ENCODE measurements at regions not wholly inside any gene's neighbourhood (a gene's known extent, or its start where the extent isn't known, plus 50 kb on each side); places are given as distances from the start of the nearest gene placed in this dataset.

DNA sequence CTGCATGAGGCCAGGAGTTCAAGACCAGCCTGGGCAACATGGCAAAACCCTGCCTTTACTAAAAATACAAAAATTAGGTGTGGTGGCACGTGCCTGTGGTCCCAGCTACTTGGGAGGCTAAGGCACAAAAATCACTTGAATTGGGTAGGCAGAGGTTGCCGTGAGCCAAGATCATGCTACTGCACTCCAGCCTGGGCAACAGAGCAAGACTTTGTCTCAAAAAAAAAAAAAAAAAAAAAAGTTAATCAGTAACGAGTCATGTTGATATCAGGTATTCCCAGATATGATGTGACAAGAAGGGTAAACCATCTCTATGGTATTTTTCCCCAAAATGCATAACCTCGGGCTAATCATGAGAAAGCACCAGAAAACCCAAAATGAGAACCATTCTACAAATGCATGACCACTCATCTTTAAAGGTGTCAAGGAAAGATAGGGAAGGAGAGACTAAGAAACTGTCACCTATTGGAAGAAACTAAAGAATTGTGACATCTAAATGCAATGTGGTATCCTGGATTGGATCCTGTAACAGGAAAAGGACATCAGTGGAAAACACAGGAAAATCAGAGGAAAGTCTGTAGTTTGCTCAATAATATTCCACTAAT lies 66.5 kb upstream of the MAP4 start:
- Histone ChIP-seq H3K79me1 (ENCODE audit: low read depth, low read length) (peaks cover 2% of the 10 kb centered on the region), H4K8ac (ENCODE audit: low read depth, low read length) (no peak overlapping the region), H3K18ac (ENCODE audit: low read length) (no peak overlapping the region), H3K4ac (ENCODE audit: low read length) (no peak overlapping the region), H2BK120ac (ENCODE audit: low read depth, low read length) (no peak overlapping the region), H3K14ac (ENCODE audit: low read length) (no peak overlapping the region), H2BK15ac (ENCODE audit: low read length) (no peak overlapping the region), H2BK12ac (ENCODE audit: low read length) (no peak overlapping the region), H2BK5ac (ENCODE audit: low read length) (no peak overlapping the region), H2AK5ac (ENCODE audit: low read depth, low read length) (no peak overlapping the region), H3K36me3 (replicated peaks in 1 of 2; ENCODE audit: control insufficient read depth in 2 of 2, insufficient read depth in 2 of 2, low read length in 2 of 2) (peaks cover 0 to 17% of the 10 kb centered on the region in 2 donors), H3K9me3 (replicated peaks in 1 of 2; ENCODE audit: control insufficient read depth in 2 of 2, insufficient read depth in 1 of 2, low read depth in 1 of 2, low read length in 2 of 2) (no peaks in the 10 kb centered on the region), H3K4me1 (ENCODE audit: control insufficient read depth in 2 of 2, insufficient read depth in 1 of 2, low read depth in 1 of 2, low read length in 2 of 2) (peaks cover 2 to 7% of the 10 kb centered on the region in 2 donors), H3K9ac (ENCODE audit: low read depth, low read length, poor library complexity) (no peak overlapping the region), H3K4me3 (ENCODE audit: low read length in 2 of 2) (no peak overlapping the region), H3K27ac (replicated peaks; ENCODE audit: low read length) (no peak overlapping the region), H3K23ac (ENCODE audit: low read depth, low read length, poor library complexity) (no peak overlapping the region), H2AFZ (ENCODE audit: low read length) (no peak overlapping the region), H3K4me2 (ENCODE audit: insufficient read depth, low read length, poor library complexity, severe bottlenecking) (no peak overlapping the region), H4K91ac (ENCODE audit: low read depth, low read length, poor library complexity) (no peak overlapping the region), H3K27me3 (ENCODE audit: control insufficient read depth in 3 of 3, insufficient read depth in 3 of 3, low read depth in 1 of 3, low read length in 3 of 3) (no peaks in the 10 kb centered on the region)
- no peak for DNase-seq (ENCODE audit: low spot score)
- WGBS, 2 donors (ENCODE audit: extremely low coverage in 2 of 2, insufficient read length in 2 of 2, insufficient replicate concordance in 1 of 2): no CpG with 5 or more reads among the region's 4 CpGs

GRCh38 chr3:48077815-48078214 lies 61.6 kb upstream of the MAP4 start:
- no peak overlapping the region for H3K9ac ChIP-seq (ENCODE audit: low read depth, low read length, poor library complexity)
- H3K18ac ChIP-seq (ENCODE audit: low read length): no peak overlapping the region
- H4K8ac ChIP-seq (ENCODE audit: low read depth, low read length): no peak overlapping the region
- H3K27ac ChIP-seq (replicated peaks; ENCODE audit: low read length): no peak overlapping the region
- no peak overlapping the region for H2BK12ac ChIP-seq (ENCODE audit: low read length)
- H2AK5ac ChIP-seq (ENCODE audit: low read depth, low read length): no peak overlapping the region
- H3K4me1 ChIP-seq (ENCODE audit: control insufficient read depth in 2 of 2, insufficient read depth in 1 of 2, low read depth in 1 of 2, low read length in 2 of 2): no peaks in the 10 kb centered on the region
- H3K23ac ChIP-seq (ENCODE audit: low read depth, low read length, poor library complexity): no peak overlapping the region
- no peak overlapping the region for H4K91ac ChIP-seq (ENCODE audit: low read depth, low read length, poor library complexity)
- DNase-seq (ENCODE audit: low spot score): no peak
- peaks cover 0 to 7% of the 10 kb centered on the region in 2 donors for H3K36me3 ChIP-seq (replicated peaks in 1 of 2; ENCODE audit: control insufficient read depth in 2 of 2, insufficient read depth in 2 of 2, low read length in 2 of 2)
- no peaks in the 10 kb centered on the region for H3K9me3 ChIP-seq (replicated peaks in 1 of 2; ENCODE audit: control insufficient read depth in 2 of 2, insufficient read depth in 1 of 2, low read depth in 1 of 2, low read length in 2 of 2)
- whole genome bisulfite sequencing, 2 donors (ENCODE audit: extremely low coverage in 2 of 2, insufficient read length in 2 of 2, insufficient replicate concordance in 1 of 2): no CpG with 5 or more reads among the region's 2 CpGs
- H2BK5ac ChIP-seq (ENCODE audit: low read length): no peak overlapping the region
- H3K14ac ChIP-seq (ENCODE audit: low read length): no peak overlapping the region
- H3K4me3 ChIP-seq (ENCODE audit: low read length in 2 of 2): no peak overlapping the region
- no peak overlapping the region for H2BK120ac ChIP-seq (ENCODE audit: low read depth, low read length)
- no peak overlapping the region for H2BK15ac ChIP-seq (ENCODE audit: low read length)
- peaks cover 3% of the 10 kb centered on the region for H3K79me1 ChIP-seq (ENCODE audit: low read depth, low read length)
- no peaks in the 10 kb centered on the region for H3K27me3 ChIP-seq (ENCODE audit: control insufficient read depth in 3 of 3, insufficient read depth in 3 of 3, low read depth in 1 of 3, low read length in 3 of 3)
- H3K4ac ChIP-seq (ENCODE audit: low read length): no peak overlapping the region
- H2AFZ ChIP-seq (ENCODE audit: low read length): no peak overlapping the region
- H3K4me2 ChIP-seq (ENCODE audit: insufficient read depth, low read length, poor library complexity, severe bottlenecking): no peak overlapping the region

GRCh38 chr3:48070030-48070429 lies 53.8 kb upstream of the MAP4 start:
- no peak overlapping the region for H2BK12ac ChIP-seq (ENCODE audit: low read length)
- no peak overlapping the region for H3K4me2 ChIP-seq (ENCODE audit: insufficient read depth, low read length, poor library complexity, severe bottlenecking)
- H3K36me3 ChIP-seq (replicated peaks in 1 of 2; ENCODE audit: control insufficient read depth in 2 of 2, insufficient read depth in 2 of 2, low read length in 2 of 2): peaks cover 0 to 23% of the 10 kb centered on the region in 2 donors
- no peaks in the 10 kb centered on the region for H3K4me1 ChIP-seq (ENCODE audit: control insufficient read depth in 2 of 2, insufficient read depth in 1 of 2, low read depth in 1 of 2, low read length in 2 of 2)
- no peak overlapping the region for H3K4ac ChIP-seq (ENCODE audit: low read length)
- H2BK15ac ChIP-seq (ENCODE audit: low read length): no peak overlapping the region
- H3K9me3 ChIP-seq (replicated peaks in 1 of 2; ENCODE audit: control insufficient read depth in 2 of 2, insufficient read depth in 1 of 2, low read depth in 1 of 2, low read length in 2 of 2): no peaks in the 10 kb centered on the region
- H2BK5ac ChIP-seq (ENCODE audit: low read length): no peak overlapping the region
- no peak overlapping the region for H3K18ac ChIP-seq (ENCODE audit: low read length)
- no peak overlapping the region for H2BK120ac ChIP-seq (ENCODE audit: low read depth, low read length)
- no peaks in the 10 kb centered on the region for H3K27me3 ChIP-seq (ENCODE audit: control insufficient read depth in 3 of 3, insufficient read depth in 3 of 3, low read depth in 1 of 3, low read length in 3 of 3)
- DNase-seq (ENCODE audit: low spot score): no peak
- H3K79me1 ChIP-seq (ENCODE audit: low read depth, low read length): no peaks in the 10 kb centered on the region
- no peak overlapping the region for H4K8ac ChIP-seq (ENCODE audit: low read depth, low read length)
- H3K23ac ChIP-seq (ENCODE audit: low read depth, low read length, poor library complexity): no peak overlapping the region
- no peak overlapping the region for H3K14ac ChIP-seq (ENCODE audit: low read length)
- no peak overlapping the region for H3K27ac ChIP-seq (replicated peaks; ENCODE audit: low read length)
- H3K4me3 ChIP-seq (ENCODE audit: low read length in 2 of 2): no peak overlapping the region
- no CpG with 5 or more reads among the region's 2 CpGs for WGBS, 2 donors (ENCODE audit: extremely low coverage in 2 of 2, insufficient read length in 2 of 2, insufficient replicate concordance in 1 of 2)
- H4K91ac ChIP-seq (ENCODE audit: low read depth, low read length, poor library complexity): no peak overlapping the region
- H2AK5ac ChIP-seq (ENCODE audit: low read depth, low read length): no peak overlapping the region
- no peak overlapping the region for H3K9ac ChIP-seq (ENCODE audit: low read depth, low read length, poor library complexity)
- H2AFZ ChIP-seq (ENCODE audit: low read length): no peak overlapping the region

GRCh38 chr3:48069339-48069738 lies 53.1 kb upstream of the MAP4 start:
- H3K4me1 ChIP-seq (ENCODE audit: control insufficient read depth in 2 of 2, insufficient read depth in 1 of 2, low read depth in 1 of 2, low read length in 2 of 2): no peaks in the 10 kb centered on the region
- no peak overlapping the region for H3K4me2 ChIP-seq (ENCODE audit: insufficient read depth, low read length, poor library complexity, severe bottlenecking)
- H4K91ac ChIP-seq (ENCODE audit: low read depth, low read length, poor library complexity): no peak overlapping the region
- no peak overlapping the region for H3K14ac ChIP-seq (ENCODE audit: low read length)
- no peaks in the 10 kb centered on the region for H3K79me1 ChIP-seq (ENCODE audit: low read depth, low read length)
- H3K27me3 ChIP-seq (ENCODE audit: control insufficient read depth in 3 of 3, insufficient read depth in 3 of 3, low read depth in 1 of 3, low read length in 3 of 3): no peaks in the 10 kb centered on the region
- H4K8ac ChIP-seq (ENCODE audit: low read depth, low read length): no peak overlapping the region
- no peak overlapping the region for H3K18ac ChIP-seq (ENCODE audit: low read length)
- H2AFZ ChIP-seq (ENCODE audit: low read length): no peak overlapping the region
- H2BK120ac ChIP-seq (ENCODE audit: low read depth, low read length): no peak overlapping the region
- H3K4ac ChIP-seq (ENCODE audit: low read length): no peak overlapping the region
- H3K27ac ChIP-seq (replicated peaks; ENCODE audit: low read length): no peak overlapping the region
- H3K9ac ChIP-seq (ENCODE audit: low read depth, low read length, poor library complexity): no peak overlapping the region
- no peak overlapping the region for H3K23ac ChIP-seq (ENCODE audit: low read depth, low read length, poor library complexity)
- H2BK5ac ChIP-seq (ENCODE audit: low read length): no peak overlapping the region
- no peak overlapping the region for H2BK12ac ChIP-seq (ENCODE audit: low read length)
- no peaks in the 10 kb centered on the region for H3K9me3 ChIP-seq (replicated peaks in 1 of 2; ENCODE audit: control insufficient read depth in 2 of 2, insufficient read depth in 1 of 2, low read depth in 1 of 2, low read length in 2 of 2)
- H2AK5ac ChIP-seq (ENCODE audit: low read depth, low read length): no peak overlapping the region
- peaks cover 0 to 23% of the 10 kb centered on the region in 2 donors for H3K36me3 ChIP-seq (replicated peaks in 1 of 2; ENCODE audit: control insufficient read depth in 2 of 2, insufficient read depth in 2 of 2, low read length in 2 of 2)
- no peak for DNase-seq (ENCODE audit: low spot score)
- no peak overlapping the region for H2BK15ac ChIP-seq (ENCODE audit: low read length)
- no peak overlapping the region for H3K4me3 ChIP-seq (ENCODE audit: low read length in 2 of 2)

Data from neuronal stem cell (in vitro differentiated cells).